Adrenal gland (tissue), 5 donors: ENCODE measurements at regions not wholly inside any gene's neighbourhood (a gene's known extent, or its start where the extent isn't known, plus 50 kb on each side); places are given as distances from the start of the nearest gene placed in this dataset.

Source experiments
- CTCF ChIP-seq, 6 experiments: fragments of 450-650 bp in 4 of 6; fragments of 200-600 bp in 2 of 6; sonication (generic) in 1 of 6; IDR thresholded peaks; 1 replicate in 5 of 6; 2 replicates in 1 of 6; pipeline versions ENCODE4 v1.5.1 to v1.8.0; 2016 to 2021; ENCODE audit warnings: antibody characterized with exemption in 6 of 6, mild to moderate bottlenecking in 2 of 6, moderate library complexity in 1 of 6
- POLR2A ChIP-seq, 2 donors: fragments of 450-650 bp; IDR thresholded peaks; one replicate each; pipeline ENCODE4 v1.6.1; 2017; ENCODE audit warnings: antibody characterized with exemption in 2 of 2, mild to moderate bottlenecking in 2 of 2, moderate library complexity in 1 of 2
- donor health status: DM: no; HTN: no; CAD: no.

DNA sequence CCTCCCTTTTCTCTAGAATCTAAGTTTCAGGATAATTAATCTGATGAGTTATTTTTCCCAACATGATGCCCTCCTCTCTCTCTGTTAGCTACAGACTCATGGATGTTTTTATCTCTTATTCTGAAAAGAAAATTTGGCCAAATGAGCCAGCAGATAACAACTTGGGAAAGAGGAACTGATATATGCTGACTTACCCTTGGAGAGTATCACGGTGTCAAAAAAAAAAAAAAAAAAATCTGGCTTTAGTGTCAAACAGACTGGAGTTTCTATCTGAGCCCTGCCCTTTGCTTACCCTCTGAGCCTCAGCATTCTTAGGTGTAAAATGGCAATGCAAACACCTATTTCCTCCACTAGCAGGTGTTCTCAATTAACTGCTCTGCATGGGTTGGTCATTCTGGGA lies 190.4 kb downstream of the AHR start:
- TF ChIP-seq CTCF (IDR thresholded peaks at IDR 0.05) (no peak), POLR2A (IDR thresholded peaks at IDR 0.05) (no peak)
